AG09319 (cell line): ENCODE measurements at regions not wholly inside any gene's neighbourhood (a gene's known extent, or its start where the extent isn't known, plus 50 kb on each side); places are given as distances from the start of the nearest gene placed in this dataset.
"Not testable (repeated sequence)": the region's sequence is repeated elsewhere in the genome, so short reads cannot be mapped to it uniquely, and the experiment has no call there.

Experiments
- DNase-seq: peaks from one replicate; pipeline ENCODE4 v3.0.0-alpha.2; 2010; ENCODE audit warnings: low read depth; ENCODE audit errors: extremely low read depth
- TF ChIP-seq, protein P1 (sequence below): IDR thresholded peaks from 2 replicates; pipeline ENCODE4 v1.5.1; 2011; ENCODE audit warnings: low read depth, mild to moderate bottlenecking, inconsistent platforms, low read length, moderate library complexity

DNA sequence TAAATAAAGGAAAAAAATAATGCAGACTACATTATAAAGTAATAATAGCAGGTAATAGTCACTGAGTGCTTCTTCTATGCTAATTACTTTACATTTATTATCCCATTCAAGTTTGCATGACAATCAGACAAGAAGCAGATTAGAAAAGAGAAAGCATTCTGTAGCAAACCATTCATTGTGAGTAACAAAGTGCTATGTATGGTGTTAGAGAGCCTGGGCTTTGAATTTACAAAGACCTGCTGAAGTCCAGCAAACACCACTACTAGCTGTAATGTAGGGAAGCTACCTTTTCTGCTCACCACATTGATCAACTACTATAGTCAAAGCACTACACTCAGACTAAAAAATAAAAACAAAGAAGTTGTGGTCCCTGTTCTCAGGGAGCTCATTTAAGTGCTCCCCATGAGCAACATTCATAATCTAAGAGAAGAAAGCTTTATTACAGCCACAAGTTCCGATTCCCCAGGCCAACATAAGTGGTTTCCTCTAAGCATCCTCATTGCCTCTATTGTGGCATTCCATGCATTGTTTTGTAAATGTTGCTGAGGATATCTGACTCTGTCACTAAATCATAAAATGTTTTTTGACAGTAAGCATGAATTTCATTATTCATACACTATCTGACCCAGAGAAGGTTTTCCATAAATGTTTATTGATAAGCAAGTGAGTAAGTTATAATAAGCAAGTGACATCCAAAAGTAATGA, 108.5 kb downstream of the FOXD4L6 start:
- not testable (repeated sequence) for DNase-seq

DNA sequence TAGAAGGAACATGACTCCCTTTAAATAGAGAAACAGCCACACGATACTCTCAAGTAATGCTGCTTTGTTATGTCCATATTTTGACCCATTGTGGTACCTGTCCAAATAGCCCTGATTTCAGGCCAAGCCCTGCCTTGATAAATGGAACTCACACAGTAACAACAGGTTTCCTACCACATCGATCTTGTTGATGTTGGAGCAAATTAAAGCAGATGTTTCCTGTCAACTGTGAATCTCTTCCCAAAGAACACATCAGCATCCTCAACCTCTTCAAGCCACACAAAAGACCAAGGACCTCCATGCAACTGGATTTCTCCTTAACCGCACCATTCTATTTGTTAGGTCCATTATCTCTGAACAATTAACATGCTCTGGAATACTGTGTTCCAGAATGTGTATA, 109.5 kb downstream of the FOXD4L6 start:
- DNase-seq, result not testable (repeated sequence)

DNA sequence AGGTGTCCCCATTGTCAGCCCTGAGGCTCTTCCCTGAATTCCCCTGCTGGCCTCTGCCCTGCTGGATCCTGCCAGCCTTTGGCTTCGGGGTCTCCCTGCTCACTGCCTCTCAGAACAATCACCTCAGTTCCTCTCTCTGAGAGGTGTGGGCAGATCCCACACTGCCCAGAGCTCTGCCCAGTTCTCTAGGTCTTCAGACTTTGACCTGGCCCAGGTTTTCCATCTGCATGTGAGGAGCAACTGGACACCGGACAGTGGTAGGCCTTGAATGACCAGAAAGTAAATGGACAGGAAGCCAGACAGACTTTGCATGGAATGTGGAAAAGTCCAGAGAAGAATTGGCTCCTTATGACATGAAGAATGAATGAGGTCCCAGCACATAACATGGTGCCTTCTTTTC, 111.8 kb downstream of the FOXD4L6 start:
- DNase-seq, result not testable (repeated sequence)

DNA sequence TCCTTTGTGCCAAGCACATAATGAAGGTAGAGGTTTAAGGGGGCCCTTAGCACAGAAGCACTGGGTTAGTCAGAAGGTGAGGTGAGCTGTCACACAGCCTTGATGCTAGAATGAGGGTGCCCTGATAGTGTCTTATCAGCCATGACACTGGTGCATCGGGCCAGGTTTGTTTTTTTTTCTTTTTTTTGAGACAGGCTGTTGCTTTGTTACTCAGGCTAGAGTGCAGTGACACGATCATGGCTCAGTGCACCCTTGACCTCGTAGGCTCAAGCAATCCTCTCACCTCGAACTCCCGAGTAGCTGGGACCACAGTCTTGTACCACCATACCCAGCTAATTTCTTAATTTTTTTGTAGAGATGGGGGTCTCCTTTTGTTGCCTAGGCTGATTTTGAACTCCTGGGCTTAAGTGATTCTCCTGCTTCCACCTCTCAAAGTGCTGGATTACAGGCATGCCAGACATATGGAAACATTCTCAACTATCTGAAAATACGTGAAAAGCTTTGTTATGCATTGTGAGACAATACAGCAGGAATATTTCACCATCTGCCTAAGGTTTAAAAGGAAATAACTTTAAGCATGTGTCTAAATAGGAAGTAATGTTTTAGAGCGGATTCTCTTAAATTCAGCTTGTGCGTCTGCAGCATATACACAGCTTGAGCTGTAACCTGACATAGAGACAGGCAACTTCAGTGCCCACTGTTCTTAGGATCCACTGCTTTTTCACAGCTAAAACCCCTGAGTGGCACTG, 128.4 kb downstream of the FOXD4L6 start:
- not testable (repeated sequence) for DNase-seq

DNA sequence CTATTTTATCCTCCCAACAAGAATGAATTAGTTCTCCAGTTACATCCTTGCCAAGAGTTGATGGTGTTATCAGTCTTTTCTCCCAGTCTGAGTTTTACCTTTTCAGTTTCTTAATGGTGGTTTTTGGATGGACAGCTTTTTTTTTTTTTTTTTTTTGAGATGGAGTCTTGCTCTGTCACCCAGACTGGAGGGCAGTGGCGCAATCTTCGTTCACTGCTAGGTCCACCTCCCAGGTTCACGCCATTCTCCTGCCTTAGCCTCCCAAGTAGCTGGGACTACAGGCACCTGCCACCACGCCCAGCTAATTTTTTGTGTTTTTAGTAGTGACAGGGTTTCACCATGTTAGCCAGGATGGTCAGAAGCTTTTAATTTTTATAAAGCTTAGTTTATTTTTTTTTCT, 133.0 kb downstream of the FOXD4L6 start:
- not testable (repeated sequence) for DNase-seq

DNA sequence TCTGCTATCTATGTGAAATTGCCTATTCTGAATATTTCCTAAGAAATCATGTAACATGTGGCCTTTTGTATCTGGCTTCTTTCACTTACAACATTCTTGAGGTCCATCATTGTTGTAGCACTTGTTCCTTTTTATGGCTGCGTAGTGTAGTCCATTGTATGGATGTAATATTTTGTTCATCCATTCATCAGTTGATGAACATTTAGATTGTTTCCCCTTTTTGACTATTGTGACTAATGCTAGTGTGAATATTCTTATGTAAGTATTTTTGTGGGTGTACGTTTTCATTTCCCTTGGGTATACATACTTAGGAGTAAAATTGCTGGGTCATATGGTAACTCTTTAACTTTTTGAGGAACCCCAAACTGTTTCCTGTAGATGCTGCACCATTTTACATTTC, 134.6 kb downstream of the FOXD4L6 start:
- DNase-seq, result not testable (repeated sequence)

DNA sequence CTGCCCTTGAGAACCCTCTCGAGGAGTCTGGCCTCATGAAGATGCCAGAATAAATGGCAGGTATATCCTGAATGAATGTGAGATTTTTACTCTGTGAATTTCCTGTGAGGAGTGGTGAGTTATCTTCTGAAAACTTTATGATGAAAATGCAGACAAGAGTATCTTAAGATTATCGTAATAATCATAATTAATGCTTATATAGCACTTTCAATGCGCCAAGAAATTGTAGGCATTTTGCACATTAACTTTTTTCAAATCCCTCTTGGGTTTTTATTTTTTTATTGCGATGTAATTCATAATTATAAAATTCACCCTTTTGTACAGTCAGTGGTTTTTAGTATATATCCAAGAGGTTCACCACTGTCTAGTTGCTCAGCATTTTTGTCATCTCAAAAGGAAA, 135.1 kb downstream of the FOXD4L6 start:
- DNase-seq, result not testable (repeated sequence)

DNA sequence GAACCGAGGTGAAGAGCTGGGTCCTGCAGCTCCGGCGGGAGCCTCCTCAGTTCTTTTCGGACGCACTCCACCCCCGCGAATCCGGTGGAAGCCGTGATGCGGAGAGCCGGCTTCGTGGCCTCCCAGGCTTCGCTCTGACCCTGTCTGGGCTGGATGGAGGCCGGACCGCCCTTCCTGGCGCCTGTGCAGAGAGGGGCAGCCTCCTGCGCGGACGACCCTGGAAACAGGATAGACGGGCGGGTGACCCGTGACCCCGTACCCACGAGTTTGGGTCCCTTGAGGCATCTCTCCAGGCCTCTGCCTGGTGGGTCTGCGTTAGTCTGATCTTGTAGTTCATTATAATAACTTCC, 136.0 kb downstream of the FOXD4L6 start:
- DNase-seq, result not testable (repeated sequence)

DNA sequence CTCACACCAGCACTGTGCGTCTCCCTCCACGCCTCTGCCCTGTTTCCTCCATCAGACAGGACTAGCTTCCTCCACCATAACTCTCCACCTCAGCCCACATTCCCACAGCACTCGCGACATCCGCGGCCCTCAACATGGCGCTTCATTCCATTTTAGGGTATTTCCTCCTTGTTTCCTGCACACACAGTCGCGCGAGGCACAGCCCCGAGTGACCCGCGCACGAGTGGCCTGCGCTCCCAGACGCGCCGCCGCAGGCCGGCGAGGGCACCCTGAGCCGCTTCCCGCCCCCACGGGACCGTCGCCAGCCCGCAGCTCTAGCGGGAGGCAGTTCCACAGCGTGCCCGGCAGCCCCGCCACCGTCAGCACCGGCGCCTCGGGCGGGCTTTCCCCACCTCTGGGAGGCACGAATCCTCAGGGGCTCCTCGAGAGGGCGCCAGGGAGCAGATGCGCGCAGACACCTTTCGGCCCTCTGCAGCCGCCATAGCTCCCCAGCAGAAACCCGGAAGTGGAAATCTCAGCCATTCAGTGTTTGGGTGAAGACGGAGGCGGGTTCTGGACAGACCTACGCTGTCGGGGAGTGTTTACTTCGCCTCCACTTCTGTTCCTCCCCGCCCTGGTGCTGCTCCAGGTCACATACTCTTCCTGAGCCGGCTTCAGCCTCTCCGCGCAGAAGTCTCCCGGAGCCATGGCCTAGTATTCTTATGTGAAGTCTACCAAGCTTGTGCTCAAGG, 136.6 kb downstream of the FOXD4L6 start:
- TF ChIP-seq, protein P1, sequence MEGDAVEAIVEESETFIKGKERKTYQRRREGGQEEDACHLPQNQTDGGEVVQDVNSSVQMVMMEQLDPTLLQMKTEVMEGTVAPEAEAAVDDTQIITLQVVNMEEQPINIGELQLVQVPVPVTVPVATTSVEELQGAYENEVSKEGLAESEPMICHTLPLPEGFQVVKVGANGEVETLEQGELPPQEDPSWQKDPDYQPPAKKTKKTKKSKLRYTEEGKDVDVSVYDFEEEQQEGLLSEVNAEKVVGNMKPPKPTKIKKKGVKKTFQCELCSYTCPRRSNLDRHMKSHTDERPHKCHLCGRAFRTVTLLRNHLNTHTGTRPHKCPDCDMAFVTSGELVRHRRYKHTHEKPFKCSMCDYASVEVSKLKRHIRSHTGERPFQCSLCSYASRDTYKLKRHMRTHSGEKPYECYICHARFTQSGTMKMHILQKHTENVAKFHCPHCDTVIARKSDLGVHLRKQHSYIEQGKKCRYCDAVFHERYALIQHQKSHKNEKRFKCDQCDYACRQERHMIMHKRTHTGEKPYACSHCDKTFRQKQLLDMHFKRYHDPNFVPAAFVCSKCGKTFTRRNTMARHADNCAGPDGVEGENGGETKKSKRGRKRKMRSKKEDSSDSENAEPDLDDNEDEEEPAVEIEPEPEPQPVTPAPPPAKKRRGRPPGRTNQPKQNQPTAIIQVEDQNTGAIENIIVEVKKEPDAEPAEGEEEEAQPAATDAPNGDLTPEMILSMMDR, result peak; percentile 81
- DNase-seq, result peak; percentile 95

DNA sequence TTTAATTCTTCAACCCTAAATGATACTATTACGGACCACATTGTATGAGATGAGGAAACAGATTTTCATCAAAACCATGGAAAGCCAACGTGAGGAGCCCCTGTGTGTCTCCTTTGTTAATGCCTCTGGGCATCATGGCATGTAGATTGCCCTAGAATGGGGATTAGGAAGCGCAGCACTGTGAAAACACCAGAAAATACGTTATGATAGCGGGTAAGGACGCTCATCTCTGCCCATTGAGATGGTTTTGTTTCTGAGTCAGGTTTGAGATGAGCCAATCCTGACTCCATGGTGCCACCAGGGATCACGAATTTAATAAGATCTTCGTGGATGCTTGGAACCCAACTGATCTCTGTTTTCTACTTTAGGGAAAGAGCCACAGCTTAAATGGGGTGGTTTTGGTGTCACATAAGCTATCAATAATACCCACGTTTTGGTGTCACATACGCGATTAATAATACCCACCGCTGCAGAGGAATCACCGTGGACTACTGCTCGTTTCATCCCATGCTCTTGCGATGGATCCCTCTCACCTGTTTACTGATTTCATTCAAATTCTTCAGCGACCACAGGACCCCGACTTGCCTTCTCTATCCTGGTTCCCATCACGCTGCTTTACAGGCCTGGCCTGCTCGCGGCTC, 137.3 kb downstream of the FOXD4L6 start:
- not testable (repeated sequence) for DNase-seq

DNA sequence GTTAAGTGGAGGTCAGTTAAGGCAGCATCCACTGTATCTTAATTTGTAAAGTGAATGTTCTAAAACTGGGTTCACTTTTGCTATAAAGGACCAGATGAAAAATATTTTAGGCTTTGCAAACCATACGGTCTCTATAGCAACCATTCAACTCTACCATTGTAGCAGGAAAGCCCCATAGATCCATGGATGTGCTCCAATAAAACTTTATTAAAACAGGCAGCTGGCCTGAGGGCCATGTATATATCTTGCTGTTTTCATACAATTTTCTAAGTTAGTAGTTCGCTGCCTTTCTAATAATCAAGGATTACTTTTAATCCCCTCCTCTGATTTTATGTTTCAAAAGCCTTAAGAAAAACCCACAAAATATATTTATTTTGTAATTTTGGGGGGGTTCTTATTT, 142.1 kb downstream of the FOXD4L6 start:
- DNase-seq, result not testable (repeated sequence)

DNA sequence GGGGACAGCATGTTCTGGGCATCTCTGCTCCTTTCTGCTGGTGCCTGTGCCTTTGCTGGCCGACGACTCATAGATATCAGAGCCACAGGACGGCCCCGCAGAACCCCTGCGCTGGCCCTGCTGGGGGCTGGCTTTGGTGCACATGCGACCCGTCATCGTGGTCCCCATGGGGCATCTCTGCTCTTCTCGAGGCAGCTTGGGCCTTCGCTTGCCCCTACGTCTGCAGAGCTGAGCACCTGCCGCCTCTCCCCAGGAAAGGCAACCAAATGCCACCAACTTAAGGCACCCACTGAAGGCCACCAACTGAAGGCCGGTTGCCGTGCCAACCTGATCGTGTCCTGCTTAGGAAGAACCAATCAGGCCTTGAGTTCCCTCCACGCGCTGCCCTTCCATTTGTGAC, 153.1 kb downstream of the FOXD4L6 start:
- DNase-seq, result not testable (repeated sequence)

DNA sequence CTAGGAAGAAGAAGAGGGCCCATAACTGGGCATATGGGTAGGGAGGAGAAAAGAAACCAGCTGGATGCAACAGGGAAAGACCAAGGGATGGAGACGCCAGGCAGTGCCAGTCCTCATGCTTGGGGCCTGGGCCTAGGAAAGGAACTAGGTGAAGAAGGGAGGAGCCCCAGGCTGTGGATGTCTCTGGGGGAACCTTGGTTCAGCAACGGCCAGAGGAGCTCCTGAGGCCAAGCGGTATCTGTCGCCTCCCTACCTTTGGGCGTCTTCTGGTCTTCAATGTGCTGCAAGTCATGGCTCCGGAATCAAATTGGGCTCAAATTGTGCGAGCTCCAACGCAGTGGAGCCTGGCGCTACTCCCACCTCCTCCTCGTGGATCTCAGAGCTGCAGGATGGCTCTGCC, 153.6 kb downstream of the FOXD4L6 start:
- not testable (repeated sequence) for DNase-seq

DNA sequence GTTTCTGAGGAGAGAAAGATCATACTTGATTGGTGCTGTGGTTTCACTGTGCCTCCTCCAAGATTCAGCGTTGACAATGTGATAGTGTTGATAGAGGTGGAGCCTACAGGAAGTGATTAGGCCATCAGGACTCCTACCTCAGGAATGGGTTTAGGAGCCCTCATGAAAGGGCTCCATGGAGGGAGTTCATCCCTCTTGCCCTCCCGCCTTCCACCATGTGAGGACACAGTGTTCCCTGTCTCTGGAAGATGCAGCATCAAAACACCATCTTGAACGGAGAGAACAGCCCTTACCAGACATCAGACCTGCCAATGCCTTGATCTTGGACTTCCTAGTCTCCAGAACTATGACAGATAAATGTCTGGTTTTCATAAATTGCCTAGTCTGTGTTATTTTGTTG, 156.7 kb downstream of the FOXD4L6 start:
- not testable (repeated sequence) for DNase-seq
